ENCODE measurements at regions not wholly inside any gene's neighbourhood (a gene's known extent, or its start where the extent isn't known, plus 50 kb on each side); places are given as distances from the start of the nearest gene placed in this dataset.

DNA sequence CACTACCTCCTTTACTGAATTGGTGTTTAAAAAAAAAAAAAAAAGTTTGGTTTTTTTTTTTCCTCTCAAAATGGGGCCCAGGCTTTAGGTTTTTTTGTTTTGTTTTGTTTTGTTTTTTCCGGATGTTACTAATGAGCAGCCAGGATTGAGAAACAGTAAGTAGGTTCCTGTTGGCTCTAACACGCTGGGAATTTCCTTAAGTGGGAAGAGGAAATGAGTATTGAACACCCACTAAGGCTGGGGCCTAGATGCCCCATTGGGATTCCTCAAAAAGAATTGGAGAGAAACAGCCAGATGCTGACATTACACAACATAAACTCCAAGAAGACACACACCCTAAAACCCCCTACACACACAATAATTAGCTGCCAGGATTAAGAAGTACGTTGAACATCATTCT lies 102.2 kb upstream of the NANOS1 start:
- TF ChIP-seq EZH2 (IDR thresholded peaks at IDR 0.05; ENCODE audit: low read length, missing control alignments) (no peak), CTCF (conservative IDR thresholded peaks at IDR 0.05 in 1 of 2, IDR thresholded peaks at IDR 0.05 in 1 of 2; ENCODE audit: low read depth in 1 of 2, low read length in 2 of 2) (no peak)

Data from fibroblast of lung (primary cell).